IgD-negative memory B cell (primary cell): ENCODE measurements at regions not wholly inside any gene's neighbourhood (a gene's known extent, or its start where the extent isn't known, plus 50 kb on each side); places are given as distances from the start of the nearest gene placed in this dataset.

ENCODE experiments used
- H3K27ac Mint-ChIP-seq, 3 donors: one replicate each; pipeline ENCODE4 v1.8.0; 2020 to 2022; ENCODE audit warnings: mild to moderate bottlenecking in 3 of 3, mixed read lengths in 3 of 3, moderate library complexity in 1 of 3
- H3K27me3 Mint-ChIP-seq: one replicate; pipeline ENCODE4 v1.8.0; 2021; ENCODE audit warnings: mixed read lengths
- H3K36me3 Mint-ChIP-seq: one replicate; pipeline ENCODE4 v1.8.0; 2020; ENCODE audit warnings: mild to moderate bottlenecking, mixed read lengths
- H3K4me1 Mint-ChIP-seq, 3 donors: one replicate each; pipeline ENCODE4 v1.8.0; 2020 to 2022; ENCODE audit warnings: mixed read lengths in 3 of 3, mild to moderate bottlenecking in 1 of 3
- H3K4me3 Mint-ChIP-seq, 4 donors: one replicate each; pipeline ENCODE4 v1.8.0; 2020 to 2022; ENCODE audit warnings: mild to moderate bottlenecking in 4 of 4, mixed read lengths in 4 of 4, moderate library complexity in 3 of 4
- H3K9me3 Mint-ChIP-seq, 3 donors: one replicate each; pipeline ENCODE4 v1.8.0; 2020 to 2021; ENCODE audit warnings: mixed read lengths in 3 of 3, mild to moderate bottlenecking in 1 of 3

DNA sequence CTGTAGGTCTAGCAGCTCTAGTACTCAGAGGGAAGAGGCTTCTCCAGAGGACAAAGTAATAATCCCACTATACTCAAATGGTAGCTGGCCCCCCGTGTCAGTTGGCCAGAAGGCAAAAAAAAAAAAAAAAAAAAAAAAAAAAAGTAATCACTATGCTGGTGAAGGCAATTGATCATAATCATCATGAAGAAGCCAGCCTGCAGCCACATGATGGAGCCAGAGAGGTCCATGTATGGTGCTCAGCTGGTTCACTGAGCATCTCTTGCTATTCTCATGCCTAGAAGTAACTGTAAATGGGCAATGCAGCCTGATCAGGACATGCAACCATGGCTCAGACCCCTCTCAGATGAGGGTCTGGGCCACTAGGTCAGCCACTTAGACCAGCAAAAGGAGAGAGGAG, 378.8 kb downstream of the MED13L start:
- no peak overlapping the region for H3K4me3 Mint-ChIP-seq
- no peaks in the 10 kb centered on the region for H3K4me1 Mint-ChIP-seq
- H3K27me3 Mint-ChIP-seq = peaks cover 15% of the 10 kb centered on the region
- peaks cover 5% of the 10 kb centered on the region for H3K36me3 Mint-ChIP-seq
- no peak overlapping the region for H3K27ac Mint-ChIP-seq
- peaks cover 0 to 7% (median 6%) of the 10 kb centered on the region in 3 donors for H3K9me3 Mint-ChIP-seq

GRCh38 chr12:115897729-115898128, 379.8 kb downstream of the MED13L start:
- Mint-ChIP-seq H3K4me1 (no peaks in the 10 kb centered on the region), H3K27ac (no peak overlapping the region), H3K9me3 (no peaks in the 10 kb centered on the region), H3K27me3 (peaks cover 11% of the 10 kb centered on the region), H3K4me3 (no peak overlapping the region), H3K36me3 (peaks cover 5% of the 10 kb centered on the region)

DNA sequence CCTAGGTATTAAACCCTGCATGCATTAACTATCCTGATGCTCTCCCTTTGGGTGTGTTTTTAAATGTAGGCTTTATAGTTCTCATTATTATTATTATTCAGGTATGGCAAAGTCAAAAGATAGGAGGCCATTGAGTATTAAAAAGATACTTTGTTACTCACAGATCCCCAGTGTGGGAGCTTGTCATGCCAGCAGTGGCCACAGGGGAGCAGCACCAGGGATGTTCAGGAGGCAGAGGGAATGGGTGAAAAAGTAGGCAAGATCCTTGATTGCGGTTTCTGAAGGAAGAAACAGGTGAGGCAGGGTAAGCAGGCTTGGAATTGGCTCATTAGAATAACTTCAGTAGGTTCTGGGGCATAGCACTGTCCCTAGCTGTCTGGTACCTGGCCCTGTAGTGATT, 382.2 kb downstream of the MED13L start:
- Mint-ChIP-seq H3K4me3 (no peak overlapping the region), H3K27ac (no peak overlapping the region), H3K36me3 (peaks cover 5% of the 10 kb centered on the region), H3K4me1 (no peaks in the 10 kb centered on the region), H3K9me3 (no peaks in the 10 kb centered on the region), H3K27me3 (peaks cover 10% of the 10 kb centered on the region)

- no peak overlapping the region for H3K4me3 Mint-ChIP-seq
- H3K4me1 Mint-ChIP-seq = no peaks in the 10 kb centered on the region
- peaks cover 10% of the 10 kb centered on the region for H3K27me3 Mint-ChIP-seq
- no peaks in the 10 kb centered on the region for H3K9me3 Mint-ChIP-seq
- H3K27ac Mint-ChIP-seq = no peak overlapping the region
- H3K36me3 Mint-ChIP-seq = peaks cover 5% of the 10 kb centered on the region
Observed at GRCh38 chr12:115891556-115892164, 385.8 kb downstream of the MED13L start.

DNA sequence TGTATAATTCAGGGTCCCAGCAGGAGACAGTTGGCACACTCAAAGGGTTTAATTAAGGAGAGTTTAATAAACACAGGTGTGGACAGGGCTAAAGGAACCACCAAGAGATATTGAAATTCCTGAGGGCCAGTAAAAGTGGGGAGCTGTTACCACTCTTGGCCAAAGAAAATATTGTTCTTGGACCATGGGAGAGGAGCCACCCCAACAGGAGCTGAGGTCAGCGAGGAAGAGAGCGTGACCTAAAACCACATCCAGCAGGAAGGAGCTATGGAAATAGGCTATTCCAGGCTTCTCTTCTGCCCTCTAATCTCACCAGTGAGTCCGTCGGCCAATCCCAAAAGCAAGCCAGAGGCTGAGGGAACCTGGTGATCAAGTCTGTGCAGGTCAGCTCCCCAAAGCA, 390.8 kb downstream of the MED13L start:
- peaks cover 0 to 3% (median 0%) of the 10 kb centered on the region in 3 donors for H3K9me3 Mint-ChIP-seq
- H3K27ac Mint-ChIP-seq = no peak overlapping the region
- no peak overlapping the region for H3K4me3 Mint-ChIP-seq
- peaks cover 9% of the 10 kb centered on the region for H3K27me3 Mint-ChIP-seq
- H3K4me1 Mint-ChIP-seq = no peaks in the 10 kb centered on the region
- H3K36me3 Mint-ChIP-seq = no peaks in the 10 kb centered on the region

DNA sequence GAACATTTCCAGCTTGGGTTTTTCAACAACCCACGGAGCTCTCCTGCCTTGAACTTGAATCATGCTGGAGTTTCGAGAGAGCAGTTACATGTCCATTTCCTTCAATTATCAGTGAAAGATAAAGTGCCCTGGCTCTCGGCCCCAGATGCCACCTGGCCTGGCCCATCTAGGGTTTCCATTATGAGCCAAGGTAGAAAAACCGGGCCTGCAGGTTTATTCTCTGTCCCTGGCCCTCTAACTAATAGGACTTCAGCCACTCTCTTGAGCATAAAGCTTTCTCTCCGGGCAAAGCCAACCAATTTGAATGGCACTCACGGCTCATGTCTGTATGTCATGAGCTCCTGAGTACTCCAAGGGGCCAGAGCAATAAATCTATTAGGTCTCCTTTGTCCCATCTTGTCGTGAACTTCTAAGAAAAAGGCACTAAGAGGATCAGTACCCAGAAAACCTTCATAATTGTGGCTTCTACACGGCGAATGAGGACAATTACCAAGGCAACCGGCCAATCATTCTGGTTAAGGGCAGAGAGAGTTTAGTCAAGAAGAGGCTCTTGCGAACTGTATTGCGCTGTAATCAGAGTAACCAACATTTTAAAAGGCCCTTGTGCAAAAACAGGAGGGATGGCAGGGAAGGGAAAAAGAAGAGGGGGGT, 392.3 kb downstream of the MED13L start:
- Mint-ChIP-seq H3K27me3 (peaks cover 11% of the 10 kb centered on the region), H3K4me1 (no peaks in the 10 kb centered on the region), H3K36me3 (no peaks in the 10 kb centered on the region), H3K9me3 (peaks cover 0 to 3% (median 0%) of the 10 kb centered on the region in 3 donors), H3K27ac (no peak overlapping the region), H3K4me3 (no peak overlapping the region)

GRCh38 chr12:115882936-115883335, 394.6 kb downstream of the MED13L start:
- peaks cover 12% of the 10 kb centered on the region for H3K27me3 Mint-ChIP-seq
- peaks cover 0 to 3% (median 0%) of the 10 kb centered on the region in 3 donors for H3K9me3 Mint-ChIP-seq
- peak overlapping the region in 1 of 4 donors; percentile 57 for H3K4me3 Mint-ChIP-seq
- no peak overlapping the region for H3K27ac Mint-ChIP-seq
- H3K36me3 Mint-ChIP-seq = no peaks in the 10 kb centered on the region
- no peaks in the 10 kb centered on the region for H3K4me1 Mint-ChIP-seq

DNA sequence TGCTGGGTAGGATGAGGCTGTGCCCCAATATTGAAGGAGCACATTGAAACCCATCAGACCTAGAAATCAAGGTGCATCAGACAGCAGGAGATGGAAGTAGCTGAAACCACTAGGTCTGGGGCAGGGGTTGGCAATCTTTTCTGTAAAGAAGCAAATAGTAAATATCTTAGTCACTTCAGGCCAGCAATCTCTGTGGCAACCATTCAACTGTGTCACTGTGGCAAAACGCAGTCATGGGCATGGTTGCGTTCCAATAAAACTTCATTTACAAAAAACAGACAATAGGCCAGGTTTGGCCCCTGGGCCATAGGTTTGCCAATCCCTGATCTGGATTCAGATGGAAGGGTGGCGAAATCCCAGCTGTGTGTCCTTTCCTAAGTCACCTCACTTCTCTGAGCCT, 397.3 kb downstream of the MED13L start:
- H3K4me1 Mint-ChIP-seq = no peaks in the 10 kb centered on the region
- H3K27me3 Mint-ChIP-seq = peaks cover 6% of the 10 kb centered on the region
- no peaks in the 10 kb centered on the region for H3K36me3 Mint-ChIP-seq
- H3K4me3 Mint-ChIP-seq = no peak overlapping the region
- no peak overlapping the region for H3K27ac Mint-ChIP-seq
- H3K9me3 Mint-ChIP-seq = peaks cover 0 to 6% (median 6%) of the 10 kb centered on the region in 3 donors

DNA sequence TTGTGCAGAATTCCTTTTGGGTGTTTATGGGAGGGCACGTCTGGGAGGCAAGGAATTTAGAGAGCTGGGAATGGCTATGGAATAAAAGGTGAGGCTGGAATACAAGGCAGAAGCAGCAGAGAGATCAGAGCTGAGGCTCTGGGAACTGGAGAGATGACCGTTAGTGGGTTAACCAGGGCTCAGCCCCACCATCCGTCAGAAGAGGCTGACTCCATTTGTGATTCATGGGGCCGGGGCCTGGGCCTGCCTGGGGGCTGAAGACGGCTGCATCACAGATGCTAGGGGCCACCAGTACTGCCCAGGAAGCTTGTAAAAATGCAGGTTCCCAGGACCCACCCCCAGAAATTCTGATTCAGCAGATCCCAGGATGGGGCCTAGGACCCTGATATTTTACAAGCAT, 398.1 kb downstream of the MED13L start:
- Mint-ChIP-seq H3K4me1 (no peaks in the 10 kb centered on the region), H3K9me3 (peaks cover 0 to 6% (median 6%) of the 10 kb centered on the region in 3 donors), H3K4me3 (no peak overlapping the region), H3K27me3 (peaks cover 12% of the 10 kb centered on the region), H3K27ac (no peak overlapping the region), H3K36me3 (no peaks in the 10 kb centered on the region)

- Mint-ChIP-seq H3K36me3 (no peaks in the 10 kb centered on the region), H3K27ac (no peak overlapping the region), H3K9me3 (peaks cover 0 to 6% (median 6%) of the 10 kb centered on the region in 3 donors), H3K4me3 (no peak overlapping the region), H3K27me3 (peaks cover 15% of the 10 kb centered on the region), H3K4me1 (peaks cover 0 to 1% (median 0%) of the 10 kb centered on the region in 3 donors)
Observed at GRCh38 chr12:115873451-115874082, 403.9 kb downstream of the MED13L start.

GRCh38 chr12:115872919-115873357, 404.6 kb downstream of the MED13L start:
- Mint-ChIP-seq H3K27ac (peak overlapping the region in 1 of 3 donors; percentile 77), H3K36me3 (no peaks in the 10 kb centered on the region), H3K9me3 (peaks cover 0 to 6% (median 6%) of the 10 kb centered on the region in 3 donors), H3K27me3 (peaks cover 15% of the 10 kb centered on the region), H3K4me3 (no peak overlapping the region), H3K4me1 (peaks cover 0 to 1% (median 0%) of the 10 kb centered on the region in 3 donors)

- Mint-ChIP-seq H3K36me3 (no peaks in the 10 kb centered on the region), H3K27ac (no peak overlapping the region), H3K27me3 (peaks cover 15% of the 10 kb centered on the region), H3K4me1 (peaks cover 0 to 1% (median 0%) of the 10 kb centered on the region in 3 donors), H3K4me3 (no peak overlapping the region), H3K9me3 (peaks cover 0 to 8% (median 6%) of the 10 kb centered on the region in 3 donors)
Observed at GRCh38 chr12:115872212-115872611, 405.3 kb downstream of the MED13L start.

- peaks cover 0 to 1% (median 0%) of the 10 kb centered on the region in 3 donors for H3K4me1 Mint-ChIP-seq
- peaks cover 17% of the 10 kb centered on the region for H3K27me3 Mint-ChIP-seq
- H3K36me3 Mint-ChIP-seq = no peaks in the 10 kb centered on the region
- H3K27ac Mint-ChIP-seq = no peak overlapping the region
- H3K9me3 Mint-ChIP-seq = peaks cover 0 to 6% (median 2%) of the 10 kb centered on the region in 3 donors
- H3K4me3 Mint-ChIP-seq = no peak overlapping the region
Observed at GRCh38 chr12:115871714-115872113, 405.8 kb downstream of the MED13L start.

GRCh38 chr12:115870510-115870909, 407.0 kb downstream of the MED13L start:
- Mint-ChIP-seq H3K4me1 (peaks cover 0 to 1% (median 0%) of the 10 kb centered on the region in 3 donors), H3K9me3 (peaks cover 0 to 5% (median 0%) of the 10 kb centered on the region in 3 donors), H3K4me3 (no peak overlapping the region), H3K27me3 (peaks cover 19% of the 10 kb centered on the region), H3K27ac (no peak overlapping the region), H3K36me3 (no peaks in the 10 kb centered on the region)

DNA sequence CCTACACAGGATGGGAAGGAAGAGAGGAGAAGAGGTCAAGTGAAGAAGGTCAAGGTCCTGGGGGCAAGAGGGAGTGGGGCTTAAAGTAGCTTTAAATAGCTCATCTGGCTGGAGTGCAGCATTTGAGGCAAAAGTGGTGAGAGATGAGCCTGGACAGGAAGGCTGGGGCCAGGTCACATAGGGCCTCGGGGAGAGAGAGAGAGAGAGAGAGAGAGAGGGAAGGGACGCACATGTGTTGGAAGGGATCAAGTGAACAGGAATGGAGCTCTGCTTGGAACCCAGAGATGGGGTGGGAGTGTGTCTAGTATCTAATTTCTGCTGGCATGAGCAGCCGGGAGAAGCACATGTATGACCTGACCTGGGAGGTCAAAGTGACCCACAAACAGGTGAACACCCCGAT, 407.5 kb downstream of the MED13L start:
- Mint-ChIP-seq H3K27ac (no peak overlapping the region), H3K36me3 (no peaks in the 10 kb centered on the region), H3K9me3 (peaks cover 0 to 5% (median 0%) of the 10 kb centered on the region in 3 donors), H3K4me1 (peaks cover 0 to 1% (median 0%) of the 10 kb centered on the region in 3 donors), H3K27me3 (peaks cover 19% of the 10 kb centered on the region), H3K4me3 (no peak overlapping the region)
